ENCODE measurements at regions not wholly inside any gene's neighbourhood (a gene's known extent, or its start where the extent isn't known, plus 50 kb on each side); places are given as distances from the start of the nearest gene placed in this dataset.

- Histone ChIP-seq H4K20me1 (ENCODE audit: insufficient read depth, low read length) (no peaks in the 10 kb centered on the region), H3K79me2 (ENCODE audit: insufficient read depth, low read length) (no peaks in the 10 kb centered on the region), H3K9me3 (ENCODE audit: insufficient read depth, low read depth, low read length) (no peaks in the 10 kb centered on the region), H3K36me3 (ENCODE audit: insufficient read depth, low read length) (no peaks in the 10 kb centered on the region), H3K4me2 (ENCODE audit: low read length) (no peak overlapping the region), H3K9ac (ENCODE audit: low read length) (no peak overlapping the region), H3K27ac (ENCODE audit: low read depth, low read length) (no peak overlapping the region), H3K27me3 (ENCODE audit: insufficient read depth, low read length) (no peaks in the 10 kb centered on the region), H3K4me3 (ENCODE audit: insufficient read depth, low read depth, low read length) (no peak overlapping the region), H3K4me1 (ENCODE audit: insufficient read depth, low read length) (no peaks in the 10 kb centered on the region), H2AFZ (ENCODE audit: low read depth, low read length) (no peak overlapping the region)
- H3K27me3 Mint-ChIP-seq (ENCODE audit: low read depth, unreplicated experiment), result no peaks in the 10 kb centered on the region
- no peak for FAIRE-seq
- no peaks in the 10 kb centered on the region for H3K4me1 Mint-ChIP-seq (ENCODE audit: low read depth, unreplicated experiment)
- H3K36me3 Mint-ChIP-seq (ENCODE audit: low read depth, unreplicated experiment), result no peaks in the 10 kb centered on the region
- H3K9me3 Mint-ChIP-seq (ENCODE audit: unreplicated experiment), result no peaks in the 10 kb centered on the region
- H3K27ac Mint-ChIP-seq (ENCODE audit: unreplicated experiment), result no peak overlapping the region
- TF ChIP-seq EZH2 (IDR thresholded peaks at IDR 0.05; ENCODE audit: insufficient read depth, low read length), result no peak
- TF ChIP-seq, protein P1, sequence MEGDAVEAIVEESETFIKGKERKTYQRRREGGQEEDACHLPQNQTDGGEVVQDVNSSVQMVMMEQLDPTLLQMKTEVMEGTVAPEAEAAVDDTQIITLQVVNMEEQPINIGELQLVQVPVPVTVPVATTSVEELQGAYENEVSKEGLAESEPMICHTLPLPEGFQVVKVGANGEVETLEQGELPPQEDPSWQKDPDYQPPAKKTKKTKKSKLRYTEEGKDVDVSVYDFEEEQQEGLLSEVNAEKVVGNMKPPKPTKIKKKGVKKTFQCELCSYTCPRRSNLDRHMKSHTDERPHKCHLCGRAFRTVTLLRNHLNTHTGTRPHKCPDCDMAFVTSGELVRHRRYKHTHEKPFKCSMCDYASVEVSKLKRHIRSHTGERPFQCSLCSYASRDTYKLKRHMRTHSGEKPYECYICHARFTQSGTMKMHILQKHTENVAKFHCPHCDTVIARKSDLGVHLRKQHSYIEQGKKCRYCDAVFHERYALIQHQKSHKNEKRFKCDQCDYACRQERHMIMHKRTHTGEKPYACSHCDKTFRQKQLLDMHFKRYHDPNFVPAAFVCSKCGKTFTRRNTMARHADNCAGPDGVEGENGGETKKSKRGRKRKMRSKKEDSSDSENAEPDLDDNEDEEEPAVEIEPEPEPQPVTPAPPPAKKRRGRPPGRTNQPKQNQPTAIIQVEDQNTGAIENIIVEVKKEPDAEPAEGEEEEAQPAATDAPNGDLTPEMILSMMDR (IDR thresholded peaks at IDR 0.05; ENCODE audit: insufficient read depth, low read depth, low read length), result no peak
- H3K4me3 Mint-ChIP-seq (ENCODE audit: unreplicated experiment), result no peak overlapping the region
- DNase-seq (ENCODE audit: low read depth), result no peak
Observed at GRCh38 chr1:163771637-163772036, 449.9 kb downstream of the NUF2 start.

- Mint-ChIP-seq H3K4me1 (ENCODE audit: low read depth, unreplicated experiment) (no peaks in the 10 kb centered on the region), H3K27me3 (ENCODE audit: low read depth, unreplicated experiment) (no peaks in the 10 kb centered on the region), H3K9me3 (ENCODE audit: unreplicated experiment) (no peaks in the 10 kb centered on the region), H3K27ac (ENCODE audit: unreplicated experiment) (no peak overlapping the region), H3K4me3 (ENCODE audit: unreplicated experiment) (no peak overlapping the region), H3K36me3 (ENCODE audit: low read depth, unreplicated experiment) (no peaks in the 10 kb centered on the region)
- Histone ChIP-seq H3K36me3 (ENCODE audit: insufficient read depth, low read length) (no peaks in the 10 kb centered on the region), H3K9ac (ENCODE audit: low read length) (no peak overlapping the region), H3K27ac (ENCODE audit: low read depth, low read length) (no peak overlapping the region), H3K4me1 (ENCODE audit: insufficient read depth, low read length) (no peaks in the 10 kb centered on the region), H3K27me3 (ENCODE audit: insufficient read depth, low read length) (no peaks in the 10 kb centered on the region), H3K9me3 (ENCODE audit: insufficient read depth, low read depth, low read length) (no peaks in the 10 kb centered on the region), H3K4me2 (ENCODE audit: low read length) (no peak overlapping the region), H2AFZ (ENCODE audit: low read depth, low read length) (no peak overlapping the region), H3K4me3 (ENCODE audit: insufficient read depth, low read depth, low read length) (no peak overlapping the region), H3K79me2 (ENCODE audit: insufficient read depth, low read length) (no peaks in the 10 kb centered on the region), H4K20me1 (ENCODE audit: insufficient read depth, low read length) (no peaks in the 10 kb centered on the region)
- TF ChIP-seq, protein P1 (IDR thresholded peaks at IDR 0.05; ENCODE audit: insufficient read depth, low read depth, low read length), result no peak
- no peak for TF ChIP-seq EZH2 (IDR thresholded peaks at IDR 0.05; ENCODE audit: insufficient read depth, low read length)
- no peak for FAIRE-seq
- no peak for DNase-seq (ENCODE audit: low read depth)
Observed at GRCh38 chr1:163772246-163772645, 450.5 kb downstream of the NUF2 start.

GRCh38 chr1:163773396-163773795 lies 451.6 kb downstream of the NUF2 start:
- Histone ChIP-seq H3K4me2 (ENCODE audit: low read length) (no peak overlapping the region), H3K9me3 (ENCODE audit: insufficient read depth, low read depth, low read length) (no peaks in the 10 kb centered on the region), H4K20me1 (ENCODE audit: insufficient read depth, low read length) (no peaks in the 10 kb centered on the region), H2AFZ (ENCODE audit: low read depth, low read length) (no peak overlapping the region), H3K4me1 (ENCODE audit: insufficient read depth, low read length) (no peaks in the 10 kb centered on the region), H3K79me2 (ENCODE audit: insufficient read depth, low read length) (no peaks in the 10 kb centered on the region), H3K27ac (ENCODE audit: low read depth, low read length) (no peak overlapping the region), H3K27me3 (ENCODE audit: insufficient read depth, low read length) (no peaks in the 10 kb centered on the region), H3K4me3 (ENCODE audit: insufficient read depth, low read depth, low read length) (no peak overlapping the region), H3K9ac (ENCODE audit: low read length) (no peak overlapping the region), H3K36me3 (ENCODE audit: insufficient read depth, low read length) (no peaks in the 10 kb centered on the region)
- Mint-ChIP-seq H3K36me3 (ENCODE audit: low read depth, unreplicated experiment) (no peaks in the 10 kb centered on the region), H3K9me3 (ENCODE audit: unreplicated experiment) (no peaks in the 10 kb centered on the region), H3K27ac (ENCODE audit: unreplicated experiment) (no peak overlapping the region), H3K4me1 (ENCODE audit: low read depth, unreplicated experiment) (no peaks in the 10 kb centered on the region), H3K4me3 (ENCODE audit: unreplicated experiment) (no peak overlapping the region), H3K27me3 (ENCODE audit: low read depth, unreplicated experiment) (no peaks in the 10 kb centered on the region)
- TF ChIP-seq, protein P1 (IDR thresholded peaks at IDR 0.05; ENCODE audit: insufficient read depth, low read depth, low read length), result no peak
- no peak for TF ChIP-seq EZH2 (IDR thresholded peaks at IDR 0.05; ENCODE audit: insufficient read depth, low read length)
- DNase-seq (ENCODE audit: low read depth), result no peak
- no peak for FAIRE-seq

Measured in astrocyte (in vitro differentiated cells and primary cell).